H1 (cell line): ENCODE measurements at regions not wholly inside any gene's neighbourhood (a gene's known extent, or its start where the extent isn't known, plus 50 kb on each side); places are given as distances from the start of the nearest gene placed in this dataset.

Experiments
- POU5F1 ChIP-seq: IDR thresholded peaks from 2 replicates; pipeline ENCODE4 v1.6.1; 2011; ENCODE audit warnings: low read depth, mild to moderate bottlenecking, low read length, moderate library complexity
- SP2 ChIP-seq: IDR thresholded peaks from 2 replicates; pipeline ENCODE4 v1.6.1; 2012; ENCODE audit warnings: mild to moderate bottlenecking, low read length, inconsistent platforms
- TF ChIP-seq, protein P1 (sequence below): IDR thresholded peaks from 2 replicates; pipeline ENCODE4 v1.6.1; 2012; ENCODE audit warnings: low read length, inconsistent platforms
- TF ChIP-seq, protein P2 (sequence below): IDR thresholded peaks from 2 replicates; pipeline ENCODE4 v1.6.1; 2011; ENCODE audit warnings: low read length, improper control_type of control experiment

DNA sequence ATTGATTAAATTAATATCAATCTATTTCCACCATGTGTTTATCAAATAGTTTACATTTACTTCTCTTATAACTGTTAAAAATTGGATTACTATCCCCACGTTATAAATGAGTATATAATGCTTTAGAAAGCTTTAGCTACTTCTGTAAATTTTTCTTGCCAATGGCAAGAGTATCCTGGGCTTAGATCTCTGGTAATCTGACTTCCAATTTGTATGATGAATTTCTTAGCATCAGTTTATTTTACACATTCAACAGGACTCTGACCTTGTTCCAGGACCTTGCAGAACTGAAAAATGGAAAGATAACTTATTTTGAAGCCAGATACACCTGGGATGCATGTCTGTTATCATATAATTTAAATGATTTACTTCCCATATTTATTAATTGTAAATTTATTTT lies 2759.4 kb downstream of the PCDH9 start (continued):
- TF ChIP-seq SP2 (no peak), POU5F1 (no peak)
- TF ChIP-seq, protein P1, sequence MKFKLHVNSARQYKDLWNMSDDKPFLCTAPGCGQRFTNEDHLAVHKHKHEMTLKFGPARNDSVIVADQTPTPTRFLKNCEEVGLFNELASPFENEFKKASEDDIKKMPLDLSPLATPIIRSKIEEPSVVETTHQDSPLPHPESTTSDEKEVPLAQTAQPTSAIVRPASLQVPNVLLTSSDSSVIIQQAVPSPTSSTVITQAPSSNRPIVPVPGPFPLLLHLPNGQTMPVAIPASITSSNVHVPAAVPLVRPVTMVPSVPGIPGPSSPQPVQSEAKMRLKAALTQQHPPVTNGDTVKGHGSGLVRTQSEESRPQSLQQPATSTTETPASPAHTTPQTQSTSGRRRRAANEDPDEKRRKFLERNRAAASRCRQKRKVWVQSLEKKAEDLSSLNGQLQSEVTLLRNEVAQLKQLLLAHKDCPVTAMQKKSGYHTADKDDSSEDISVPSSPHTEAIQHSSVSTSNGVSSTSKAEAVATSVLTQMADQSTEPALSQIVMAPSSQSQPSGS, result no peak
- TF ChIP-seq, protein P2, sequence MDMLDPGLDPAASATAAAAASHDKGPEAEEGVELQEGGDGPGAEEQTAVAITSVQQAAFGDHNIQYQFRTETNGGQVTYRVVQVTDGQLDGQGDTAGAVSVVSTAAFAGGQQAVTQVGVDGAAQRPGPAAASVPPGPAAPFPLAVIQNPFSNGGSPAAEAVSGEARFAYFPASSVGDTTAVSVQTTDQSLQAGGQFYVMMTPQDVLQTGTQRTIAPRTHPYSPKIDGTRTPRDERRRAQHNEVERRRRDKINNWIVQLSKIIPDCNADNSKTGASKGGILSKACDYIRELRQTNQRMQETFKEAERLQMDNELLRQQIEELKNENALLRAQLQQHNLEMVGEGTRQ, result no peak
